Caco-2 (cell line): ENCODE measurements at regions not wholly inside any gene's neighbourhood (a gene's known extent, or its start where the extent isn't known, plus 50 kb on each side); places are given as distances from the start of the nearest gene placed in this dataset.
"Not testable (repeated sequence)": the region's sequence is repeated elsewhere in the genome, so short reads cannot be mapped to it uniquely, and the experiment has no call there.

Experiments used
- BruUV-seq: library from RNA; stranded (reverse); fragments of 400-500 nt; replicated peaks from 2 replicates; lab custom pipeline; 2021; lab: Mats Ljungman, UMichigan
- CTCF ChIA-PET: fragments of 300-600 bp; sonication (Branson Sonifier 250); formaldehyde crosslinking; loops from one replicate; lab custom pipeline; 2022; ENCODE audit warnings: antibody characterized with exemption; lab: Charles Lee
- POLR2A ChIA-PET: fragments of 300-600 bp; sonication (Branson Sonifier 250); formaldehyde crosslinking; loops from one replicate; lab custom pipeline; 2022; ENCODE audit warnings: antibody characterized with exemption; lab: Charles Lee
- DNase-seq, 2 experiments: peaks; one replicate each; pipeline versions ENCODE4 v3.0.0 to v3.0.0-alpha.2; 2020 to 2022
- H3K27me3 ChIP-seq: replicated peaks from 2 replicates; pipeline ENCODE4 v1.6.0; 2011; ENCODE audit warnings: low read length; ENCODE audit not compliant: control insufficient read depth, insufficient read depth
- H3K36me3 ChIP-seq: 2 replicates; pipeline ENCODE4 v1.5.1; 2011; ENCODE audit warnings: low read length; ENCODE audit not compliant: control insufficient read depth, insufficient read depth
- H3K4me1 ChIP-seq: fragments of 250-450 bp; sonication (Bioruptor Pico); 2 replicates; pipeline ENCODE4 v1.5.1; 2020; ENCODE audit warnings: mild to moderate bottlenecking
- H3K4me3 ChIP-seq: 2 replicates; pipeline ENCODE4 v1.5.1; 2011; ENCODE audit warnings: low read depth, mild to moderate bottlenecking, control low read depth, low read length
- H3K9me3 ChIP-seq: fragments of 250-450 bp; sonication (Bioruptor Pico); 2 replicates; pipeline ENCODE4 v1.5.1; 2020; ENCODE audit warnings: mild to moderate bottlenecking, moderate library complexity
- H3K27ac Mint-ChIP-seq: one replicate; pipeline ENCODE4 v1.8.0; 2022; ENCODE audit warnings: mixed read lengths; ENCODE audit not compliant: unreplicated experiment
- H3K27me3 Mint-ChIP-seq: one replicate; pipeline ENCODE4 v1.8.0; 2022; ENCODE audit warnings: mixed read lengths; ENCODE audit not compliant: insufficient read depth, unreplicated experiment
- H3K36me3 Mint-ChIP-seq: one replicate; pipeline ENCODE4 v1.8.0; 2022; ENCODE audit warnings: mild to moderate bottlenecking, mixed read lengths; ENCODE audit not compliant: insufficient read depth, unreplicated experiment
- H3K4me1 Mint-ChIP-seq: one replicate; pipeline ENCODE4 v1.8.0; 2022; ENCODE audit warnings: low read depth, mixed read lengths; ENCODE audit not compliant: unreplicated experiment
- H3K4me3 Mint-ChIP-seq: one replicate; pipeline ENCODE4 v1.8.0; 2022; ENCODE audit warnings: mild to moderate bottlenecking, moderate library complexity, mixed read lengths; ENCODE audit not compliant: unreplicated experiment
- H3K9me3 Mint-ChIP-seq: one replicate; pipeline ENCODE4 v1.8.0; 2022; ENCODE audit warnings: mixed read lengths; ENCODE audit not compliant: unreplicated experiment
- intact Hi-C: fragments of 100-400 bp; cut with micrococcal nuclease; formaldehyde crosslinking; loops from one replicate; pipeline ENCODE4 v1.10.0; 2022; ENCODE audit not compliant: unreplicated experiment
- TF ChIP-seq, protein P1 (sequence below), 2 experiments: fragments of 200-600 bp in 1 of 2; IDR thresholded peaks; 1 replicate in 1 of 2; 2 replicates in 1 of 2; pipeline versions ENCODE4 v1.5.1 to v1.8.0; 2011 to 2022; ENCODE audit warnings: antibody characterized with exemption in 1 of 2, control low read depth in 1 of 2, inconsistent platforms in 1 of 2, low read depth in 1 of 2, low read length in 1 of 2, mild to moderate bottlenecking in 1 of 2, moderate library complexity in 1 of 2; ENCODE audit not compliant: insufficient read depth in 1 of 2, severe bottlenecking in 1 of 2, unreplicated experiment in 1 of 2

DNA sequence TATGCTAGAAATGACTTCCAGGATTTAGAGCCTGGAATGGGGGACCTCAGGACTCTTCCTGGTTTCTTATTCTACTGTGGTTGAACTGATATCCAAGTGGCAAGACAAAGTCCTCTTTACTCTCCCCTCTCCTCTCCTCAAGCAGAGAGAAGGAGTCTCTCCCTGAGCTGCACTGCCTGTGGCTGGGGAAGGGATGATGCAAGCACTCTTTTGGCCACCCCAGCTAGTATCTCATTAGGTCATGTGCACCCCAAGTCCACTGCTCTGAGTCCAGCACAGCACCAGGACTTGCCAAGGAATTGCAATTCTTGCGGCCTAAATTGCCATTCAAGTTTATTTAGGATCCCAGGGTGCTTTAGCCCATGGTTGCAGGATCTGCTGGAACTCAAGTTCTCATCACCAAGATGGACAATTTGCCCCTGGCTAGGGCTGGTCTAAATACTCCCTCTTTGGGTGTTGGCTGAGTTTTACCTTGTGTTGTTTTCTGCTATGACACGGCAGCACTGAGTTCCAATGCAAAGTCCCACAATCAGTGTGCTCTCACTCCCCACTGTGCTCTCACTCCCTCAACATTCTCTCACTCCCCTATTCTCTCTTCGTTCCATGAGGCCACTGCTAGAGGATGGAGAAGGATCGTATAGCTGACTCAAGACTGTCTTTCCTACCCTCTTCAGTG is 172.2 kb downstream of the TM2D1 start:
- no peak for DNase-seq
- Mint-ChIP-seq H3K4me1 (no peaks in the 10 kb centered on the region), H3K36me3 (no peaks in the 10 kb centered on the region)

DNA sequence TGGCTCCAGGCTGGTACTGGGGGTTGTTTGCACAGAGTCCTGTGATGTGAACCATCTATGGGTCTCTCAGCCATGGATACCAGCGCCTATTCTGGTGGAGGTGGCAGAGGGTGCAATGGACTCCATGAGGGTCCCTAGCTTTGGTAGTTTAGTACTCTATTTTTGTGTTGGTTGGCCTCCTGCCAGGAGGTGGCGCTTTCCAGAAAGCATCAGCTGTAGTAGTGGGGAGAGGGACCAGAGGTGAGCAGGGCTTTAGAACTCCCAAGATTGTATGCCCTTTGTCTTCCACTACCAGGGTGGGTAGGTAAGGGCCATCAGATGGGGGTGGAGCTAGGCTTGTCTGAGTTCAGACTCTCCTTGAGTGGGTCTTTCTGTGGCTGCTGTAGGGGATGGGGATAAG is 177.6 kb downstream of the TM2D1 start:
- H3K4me3 ChIP-seq, intact Hi-C loops, H3K4me1 ChIP-seq, H3K27ac Mint-ChIP-seq, POLR2A ChIA-PET, H3K36me3 ChIP-seq, H3K27me3 Mint-ChIP-seq, H3K4me3 Mint-ChIP-seq, H3K27me3 ChIP-seq, H3K4me1 Mint-ChIP-seq, H3K36me3 Mint-ChIP-seq, BruUV-seq, H3K9me3 ChIP-seq, CTCF ChIA-PET: not testable (repeated sequence)
- H3K9me3 Mint-ChIP-seq: peaks cover 16% of the 10 kb centered on the region
- peak; percentile 2 to 29 for DNase-seq
- TF ChIP-seq, protein P1, sequence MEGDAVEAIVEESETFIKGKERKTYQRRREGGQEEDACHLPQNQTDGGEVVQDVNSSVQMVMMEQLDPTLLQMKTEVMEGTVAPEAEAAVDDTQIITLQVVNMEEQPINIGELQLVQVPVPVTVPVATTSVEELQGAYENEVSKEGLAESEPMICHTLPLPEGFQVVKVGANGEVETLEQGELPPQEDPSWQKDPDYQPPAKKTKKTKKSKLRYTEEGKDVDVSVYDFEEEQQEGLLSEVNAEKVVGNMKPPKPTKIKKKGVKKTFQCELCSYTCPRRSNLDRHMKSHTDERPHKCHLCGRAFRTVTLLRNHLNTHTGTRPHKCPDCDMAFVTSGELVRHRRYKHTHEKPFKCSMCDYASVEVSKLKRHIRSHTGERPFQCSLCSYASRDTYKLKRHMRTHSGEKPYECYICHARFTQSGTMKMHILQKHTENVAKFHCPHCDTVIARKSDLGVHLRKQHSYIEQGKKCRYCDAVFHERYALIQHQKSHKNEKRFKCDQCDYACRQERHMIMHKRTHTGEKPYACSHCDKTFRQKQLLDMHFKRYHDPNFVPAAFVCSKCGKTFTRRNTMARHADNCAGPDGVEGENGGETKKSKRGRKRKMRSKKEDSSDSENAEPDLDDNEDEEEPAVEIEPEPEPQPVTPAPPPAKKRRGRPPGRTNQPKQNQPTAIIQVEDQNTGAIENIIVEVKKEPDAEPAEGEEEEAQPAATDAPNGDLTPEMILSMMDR (IDR thresholded peaks at IDR 0.05; ENCODE audit: insufficient read depth in 1 of 2, low read depth in 1 of 2, low read length in 1 of 2, severe bottlenecking in 1 of 2, unreplicated experiment in 1 of 2): peak in 1 of 2 experiments; percentile 28

More for the DNA sequence above, 172.2 kb downstream of the TM2D1 start:
- peaks cover 35% of the 10 kb centered on the region for H3K9me3 Mint-ChIP-seq
- no TSS peak for BruUV-seq
- ChIA-PET POLR2A (no interaction called here), CTCF (no interaction called here)
- H3K27ac Mint-ChIP-seq: no peak overlapping the region
- Histone ChIP-seq H3K4me3 (no peak overlapping the region), H3K4me1 (no peaks in the 10 kb centered on the region), H3K27me3 (no peaks in the 10 kb centered on the region), H3K9me3 (no peaks in the 10 kb centered on the region), H3K36me3 (no peaks in the 10 kb centered on the region)
- peaks cover 9% of the 10 kb centered on the region for H3K27me3 Mint-ChIP-seq
- intact Hi-C loops: no loop called here
- H3K4me3 Mint-ChIP-seq: no peak overlapping the region
- TF ChIP-seq, protein P1 (IDR thresholded peaks at IDR 0.05; ENCODE audit: insufficient read depth in 1 of 2, low read depth in 1 of 2, low read length in 1 of 2, severe bottlenecking in 1 of 2, unreplicated experiment in 1 of 2): no peak

DNA sequence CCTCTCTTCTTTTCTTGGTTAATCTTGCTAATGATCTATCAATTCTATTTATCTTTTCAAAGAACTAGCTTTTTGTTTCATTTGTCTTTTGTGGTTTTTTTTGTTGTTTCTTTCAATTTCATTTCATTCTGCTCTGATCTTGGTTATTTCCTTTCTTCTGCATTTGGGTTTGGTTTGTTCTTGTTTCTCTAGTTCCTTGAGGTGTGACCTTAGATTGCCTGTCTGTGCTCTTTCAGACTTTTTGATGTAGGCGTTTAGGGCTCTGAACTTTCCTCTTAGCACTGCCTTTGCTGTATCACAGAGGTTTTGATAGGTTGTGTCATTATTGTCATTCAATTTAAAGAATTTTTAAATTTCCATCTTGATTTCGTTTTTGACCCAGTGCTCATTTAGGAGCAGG is 180.1 kb downstream of the TM2D1 start:
- not testable (repeated sequence) for H3K27ac Mint-ChIP-seq

DNA sequence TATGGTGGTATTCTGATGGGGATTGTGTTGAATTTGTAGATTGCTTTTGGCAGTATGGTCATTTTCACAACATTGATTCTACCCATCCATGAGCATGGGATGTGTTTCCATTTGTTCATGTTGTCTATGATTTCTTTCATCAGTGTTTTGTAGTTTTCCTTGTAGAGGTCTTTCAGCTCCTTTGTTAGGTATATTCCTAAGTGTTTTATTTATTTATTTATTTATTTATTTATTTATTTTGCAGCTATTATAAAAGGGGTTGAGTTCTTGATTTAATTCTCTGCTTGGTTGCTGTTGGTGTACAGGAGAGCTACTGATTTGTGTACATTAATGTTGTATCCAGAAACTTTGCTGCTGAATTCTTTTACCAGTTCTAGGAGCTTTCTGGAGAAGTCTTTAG is 181.4 kb downstream of the TM2D1 start:
- H3K9me3 Mint-ChIP-seq, H3K27me3 ChIP-seq, H3K27me3 Mint-ChIP-seq, H3K36me3 Mint-ChIP-seq, CTCF ChIA-PET, DNase-seq, H3K36me3 ChIP-seq, H3K4me1 Mint-ChIP-seq, POLR2A ChIA-PET, BruUV-seq, intact Hi-C loops, H3K4me1 ChIP-seq, H3K4me3 ChIP-seq, H3K4me3 Mint-ChIP-seq, H3K9me3 ChIP-seq, H3K27ac Mint-ChIP-seq: not testable (repeated sequence)

More for the DNA sequence above, 180.1 kb downstream of the TM2D1 start:
- H3K4me1 ChIP-seq, H3K4me3 ChIP-seq, H3K9me3 ChIP-seq, intact Hi-C loops, H3K4me1 Mint-ChIP-seq, H3K27me3 Mint-ChIP-seq, H3K36me3 Mint-ChIP-seq, H3K4me3 Mint-ChIP-seq, H3K36me3 ChIP-seq, H3K9me3 Mint-ChIP-seq, H3K27me3 ChIP-seq, DNase-seq, BruUV-seq, POLR2A ChIA-PET, CTCF ChIA-PET: not testable (repeated sequence)
